ENCODE measurements at regions not wholly inside any gene's neighbourhood (a gene's known extent, or its start where the extent isn't known, plus 50 kb on each side); places are given as distances from the start of the nearest gene placed in this dataset.
"Not testable (repeated sequence)": the region's sequence is repeated elsewhere in the genome, so short reads cannot be mapped to it uniquely, and the experiment has no call there.

- DNase-seq (ENCODE audit: low read depth in 2 of 2) = no peak
These were observed 401.1 kb downstream of the SAMD5 start for GRCh38 chr6:147909640-147910039.

GRCh38 chr6:147910281-147910680 lies 401.8 kb downstream of the SAMD5 start:
- no peak for DNase-seq (ENCODE audit: low read depth in 2 of 2)

DNA sequence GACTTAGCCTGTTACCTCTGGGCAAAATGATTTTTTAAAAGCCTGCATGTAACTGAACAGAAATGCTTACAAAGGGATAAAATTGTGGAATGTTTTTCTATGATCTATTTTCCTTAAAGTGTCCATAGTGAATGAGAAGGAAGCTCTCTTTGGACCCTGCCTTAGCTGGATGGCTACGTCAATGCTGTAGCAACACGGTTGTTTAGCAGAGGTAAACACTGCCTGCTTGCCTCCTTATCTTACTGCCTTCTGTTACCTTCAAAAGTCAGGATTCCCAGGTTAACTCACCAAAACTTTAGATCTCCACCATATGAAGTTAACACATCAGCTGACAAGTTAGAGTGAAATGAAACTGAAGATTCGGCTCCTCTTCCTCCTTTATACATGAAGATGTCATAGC lies 402.6 kb downstream of the SAMD5 start:
- DNase-seq (ENCODE audit: low read depth in 2 of 2) = no peak

- DNase-seq (ENCODE audit: low read depth in 2 of 2) = no peak
These were observed 403.2 kb downstream of the SAMD5 start for GRCh38 chr6:147911686-147912085.

- DNase-seq (ENCODE audit: low read depth in 2 of 2) = no peak
These were observed 414.3 kb downstream of the SAMD5 start for GRCh38 chr6:147922799-147923198.

DNA sequence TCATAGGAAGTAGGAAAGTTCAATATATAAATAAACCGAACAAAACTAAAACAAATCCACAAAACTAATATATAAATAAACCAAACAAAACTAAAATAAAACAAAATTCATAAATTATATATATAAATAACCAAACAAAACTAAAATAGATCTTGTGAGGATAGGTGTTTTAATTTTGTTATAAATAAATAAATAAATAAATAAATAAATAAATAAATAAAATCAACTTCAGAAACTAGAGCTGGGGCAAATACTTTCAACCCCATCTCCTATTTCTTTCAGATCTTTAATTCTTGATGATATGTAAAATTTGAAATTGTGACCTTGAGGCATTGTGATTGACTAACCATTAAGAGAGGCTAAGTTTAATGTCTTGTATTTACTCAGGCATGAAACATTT lies 416.1 kb downstream of the SAMD5 start:
- no peak for DNase-seq (ENCODE audit: low read depth in 2 of 2)

- DNase-seq (ENCODE audit: low read depth in 2 of 2) = no peak
These were observed 416.8 kb upstream of the SASH1 start for GRCh38 chr6:147925826-147926225.

DNA sequence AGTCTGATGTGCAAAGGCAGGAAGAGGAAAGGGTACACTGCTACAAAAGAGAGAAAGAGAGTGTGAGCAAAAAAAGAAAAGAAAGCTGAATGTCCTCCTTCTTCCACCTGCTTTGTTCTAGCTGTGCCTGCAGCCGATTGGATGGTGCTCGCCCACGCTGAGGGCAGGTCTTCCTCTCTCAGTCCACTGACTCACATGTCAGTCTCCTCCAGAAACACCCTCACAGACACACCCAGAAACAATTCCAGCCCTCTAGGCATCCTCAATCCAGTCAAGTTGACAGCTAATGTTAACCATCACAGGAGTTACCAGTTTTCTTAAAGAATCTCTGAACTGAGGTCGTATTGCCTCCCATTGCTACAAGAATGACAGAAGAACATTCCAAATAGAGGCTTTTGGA lies 411.9 kb upstream of the SASH1 start:
- no peak for DNase-seq (ENCODE audit: low read depth in 2 of 2)

DNA sequence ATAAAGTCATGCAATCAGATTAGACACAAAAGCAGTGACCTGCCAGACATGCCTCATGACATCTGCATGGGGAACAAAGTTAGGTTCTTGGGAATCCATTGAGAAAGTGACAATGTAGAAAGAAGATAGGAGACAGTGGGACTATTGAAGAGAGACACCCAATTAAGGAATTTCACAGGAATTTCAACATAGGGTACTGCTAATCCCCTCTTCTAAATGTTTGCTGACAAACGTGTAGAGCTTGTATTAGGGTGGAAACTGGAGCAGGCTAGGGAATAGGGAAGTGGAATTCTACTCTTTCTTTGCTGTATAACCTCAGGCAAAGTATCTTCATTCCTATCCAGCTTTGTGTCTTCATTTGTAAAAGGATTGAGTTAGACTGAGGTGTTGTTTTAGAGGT lies 409.4 kb upstream of the SASH1 start:
- no peak for DNase-seq (ENCODE audit: low read depth in 2 of 2)

GRCh38 chr6:147935656-147936055 lies 407.0 kb upstream of the SASH1 start:
- no peak for DNase-seq (ENCODE audit: low read depth in 2 of 2)

DNA sequence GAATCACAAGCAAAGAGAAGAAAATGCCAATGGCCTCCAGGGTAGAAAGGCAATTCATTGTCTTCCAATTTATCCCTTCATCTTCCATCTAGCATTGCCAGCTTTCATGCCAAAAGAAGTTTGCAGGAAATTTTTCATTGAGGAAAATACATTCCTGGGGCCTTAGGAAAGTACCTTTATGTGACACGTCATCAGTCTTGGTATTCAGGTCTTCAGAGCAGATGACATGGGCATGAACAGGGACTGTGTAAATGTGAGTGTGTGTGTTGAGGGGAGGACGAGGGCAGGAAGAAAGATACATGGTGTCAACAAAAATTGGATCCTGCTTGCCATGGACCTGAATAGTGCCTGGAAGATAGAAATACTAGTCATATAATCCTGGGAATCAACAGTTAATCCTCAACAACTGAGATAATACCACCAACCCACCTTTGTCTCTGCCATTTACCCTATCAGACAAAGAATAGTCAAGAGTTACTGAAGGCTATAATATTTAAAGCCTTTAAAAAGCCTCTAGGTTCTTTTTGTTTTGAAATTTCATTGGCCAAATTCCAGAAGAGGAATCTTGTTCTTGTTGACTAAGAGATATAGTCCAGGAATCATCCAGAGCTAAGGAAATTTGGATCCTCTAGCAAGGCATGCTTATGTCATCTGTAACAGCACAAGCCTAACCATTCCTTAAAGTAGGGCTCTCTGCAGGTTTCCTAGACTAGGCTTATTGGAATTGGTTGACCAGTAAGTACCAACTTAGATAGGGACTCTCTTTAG lies 405.8 kb upstream of the SASH1 start:
- DNase-seq (ENCODE audit: low read depth in 2 of 2) = no peak

DNA sequence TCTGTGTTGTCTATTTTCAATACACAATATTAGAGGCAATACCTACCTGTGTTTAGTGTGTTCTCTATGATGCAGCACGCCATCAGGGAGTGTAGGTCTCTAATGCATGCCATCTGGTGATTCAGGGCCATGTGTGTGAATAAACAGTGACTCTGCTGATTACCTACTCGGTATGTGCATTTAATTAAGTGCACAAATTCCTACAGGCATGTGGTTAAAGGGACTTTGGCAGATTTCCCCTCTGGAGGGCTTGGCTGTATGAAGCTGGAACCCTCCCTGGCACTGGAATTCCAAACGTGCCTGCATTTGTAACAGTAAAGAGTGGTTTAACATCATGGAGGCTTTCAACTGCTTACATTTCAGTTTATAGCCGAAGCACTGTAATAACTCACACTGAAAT lies 401.5 kb upstream of the SASH1 start:
- no peak for DNase-seq (ENCODE audit: low read depth in 2 of 2)

DNA sequence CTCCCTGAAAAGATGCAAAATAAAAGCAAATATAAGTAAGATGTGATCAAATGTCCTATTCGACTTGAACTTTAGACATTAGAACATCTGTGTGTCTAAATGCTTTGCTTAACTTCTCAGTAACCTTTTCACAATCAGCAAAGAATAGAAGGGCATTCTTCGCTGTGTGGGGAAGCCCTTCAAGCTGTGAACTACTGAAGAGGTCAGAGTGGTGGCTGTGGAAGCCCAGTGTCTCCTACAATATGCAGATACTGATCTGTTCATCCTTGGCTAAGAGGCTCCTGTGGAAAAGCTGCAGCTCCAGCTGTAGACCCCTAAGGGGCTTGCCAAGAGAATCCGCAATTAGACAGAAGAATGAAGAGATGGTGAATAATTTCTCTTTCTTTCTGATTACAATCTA lies 400.3 kb upstream of the SASH1 start:
- DNase-seq (ENCODE audit: low read depth in 2 of 2) = no peak

- no peak for DNase-seq (ENCODE audit: low read depth in 2 of 2)
These were observed 398.5 kb upstream of the SASH1 start for GRCh38 chr6:147944122-147944521.

GRCh38 chr6:147947521-147947920 lies 395.1 kb upstream of the SASH1 start:
- no peak for DNase-seq (ENCODE audit: low read depth in 2 of 2)

- DNase-seq (ENCODE audit: low read depth in 2 of 2) = no peak
These were observed 392.5 kb upstream of the SASH1 start for GRCh38 chr6:147949981-147950622.

GRCh38 chr6:147950623-147950987 lies 392.0 kb upstream of the SASH1 start:
- no peak for DNase-seq (ENCODE audit: low read depth in 2 of 2)

GRCh38 chr6:147951726-147952125 lies 390.9 kb upstream of the SASH1 start:
- DNase-seq (ENCODE audit: low read depth in 2 of 2) = no peak

DNA sequence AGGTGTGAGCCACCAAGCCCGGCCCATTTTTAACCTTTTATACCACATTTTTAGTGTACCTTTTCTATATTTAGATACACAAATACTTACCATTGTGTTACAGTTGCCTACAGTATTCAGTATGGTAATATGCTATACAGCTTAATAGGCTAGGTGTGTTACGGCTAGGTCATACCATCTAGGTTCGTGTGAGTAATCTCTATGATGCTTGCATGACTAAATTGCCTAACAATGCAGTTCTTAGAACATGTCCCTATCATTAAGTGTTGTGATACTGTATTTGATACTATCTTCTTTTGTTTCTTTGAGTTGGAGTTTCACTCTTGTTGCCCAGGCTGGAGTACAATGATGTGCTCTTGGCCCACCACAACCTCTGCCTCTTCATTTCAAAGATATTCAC lies 387.7 kb upstream of the SASH1 start:
- DNase-seq (ENCODE audit: low read depth in 2 of 2) = no peak

GRCh38 chr6:147958683-147959082 lies 384.0 kb upstream of the SASH1 start:
- no peak for DNase-seq (ENCODE audit: low read depth in 2 of 2)

GRCh38 chr6:147961481-147962141 lies 381.0 kb upstream of the SASH1 start:
- no peak for DNase-seq (ENCODE audit: low read depth in 2 of 2)

DNA sequence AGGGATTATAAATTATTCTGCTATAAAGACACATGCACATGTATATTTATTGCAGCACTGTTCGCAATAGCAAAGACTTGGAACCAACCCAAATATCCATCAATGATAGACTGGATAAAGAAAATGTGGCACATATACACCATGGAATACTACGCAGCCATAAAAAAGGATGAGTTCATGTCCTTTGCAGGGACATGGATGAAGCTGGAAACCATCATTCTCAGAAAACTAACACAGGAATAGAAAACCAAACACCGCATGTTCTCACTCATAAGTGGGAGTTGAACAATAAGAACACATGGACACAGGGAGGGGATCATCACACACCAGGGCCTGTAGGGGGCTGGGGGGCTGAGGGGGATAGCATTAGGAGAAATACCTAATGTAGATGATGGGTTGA lies 377.2 kb upstream of the SASH1 start:
- not testable (repeated sequence) for DNase-seq (ENCODE audit: low read depth in 2 of 2)

- no peak for DNase-seq (ENCODE audit: low read depth in 2 of 2)
These were observed 371.7 kb upstream of the SASH1 start for GRCh38 chr6:147970970-147971369.
